NB4 (cell line): ENCODE measurements at regions not wholly inside any gene's neighbourhood (a gene's known extent, or its start where the extent isn't known, plus 50 kb on each side); places are given as distances from the start of the nearest gene placed in this dataset.

Experiments used
- POLR2A ChIP-seq: IDR thresholded peaks from 2 replicates; pipeline ENCODE4 v1.6.1; 2011; ENCODE audit warnings: mild to moderate bottlenecking; ENCODE audit not compliant: insufficient read length; ENCODE audit errors: extremely low read depth
- TF ChIP-seq, protein P1 (sequence below): IDR thresholded peaks from 2 replicates; pipeline ENCODE4 v1.6.1; 2011; ENCODE audit warnings: low read depth, low read length
- TF ChIP-seq, protein P2 (sequence below): IDR thresholded peaks from one replicate; pipeline ENCODE4 v1.5.1; 2012; ENCODE audit warnings: low read depth, low read length

DNA sequence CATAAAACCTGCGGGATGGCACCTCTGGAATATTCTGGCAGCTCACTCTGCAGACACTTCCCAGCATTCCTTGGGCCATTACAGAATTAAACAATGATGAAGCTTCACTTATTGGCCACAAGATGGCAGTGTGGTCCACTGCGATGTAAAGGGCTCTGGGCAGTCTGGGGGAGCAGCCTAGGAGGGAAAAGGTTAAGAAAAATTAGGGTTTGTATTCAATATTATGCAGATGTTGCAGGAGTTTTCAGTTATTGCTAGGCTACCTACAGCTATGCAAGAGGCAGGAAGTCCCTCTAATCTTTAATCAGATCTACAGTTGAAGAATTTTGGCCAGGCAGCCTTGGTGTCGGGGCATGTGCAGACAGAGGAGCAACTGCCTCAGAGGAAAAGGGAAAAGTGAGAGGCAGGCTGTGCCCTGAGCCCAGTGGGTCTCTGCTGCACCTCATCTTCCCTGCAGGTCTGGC lies 233.2 kb upstream of the PRSS1 start:
- TF ChIP-seq, protein P1, sequence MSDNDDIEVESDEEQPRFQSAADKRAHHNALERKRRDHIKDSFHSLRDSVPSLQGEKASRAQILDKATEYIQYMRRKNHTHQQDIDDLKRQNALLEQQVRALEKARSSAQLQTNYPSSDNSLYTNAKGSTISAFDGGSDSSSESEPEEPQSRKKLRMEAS, result 0 out of 2 replicates have a peak, but pooled peaks have one; percentile 14
- no peak for TF ChIP-seq POLR2A
- TF ChIP-seq, protein P2, sequence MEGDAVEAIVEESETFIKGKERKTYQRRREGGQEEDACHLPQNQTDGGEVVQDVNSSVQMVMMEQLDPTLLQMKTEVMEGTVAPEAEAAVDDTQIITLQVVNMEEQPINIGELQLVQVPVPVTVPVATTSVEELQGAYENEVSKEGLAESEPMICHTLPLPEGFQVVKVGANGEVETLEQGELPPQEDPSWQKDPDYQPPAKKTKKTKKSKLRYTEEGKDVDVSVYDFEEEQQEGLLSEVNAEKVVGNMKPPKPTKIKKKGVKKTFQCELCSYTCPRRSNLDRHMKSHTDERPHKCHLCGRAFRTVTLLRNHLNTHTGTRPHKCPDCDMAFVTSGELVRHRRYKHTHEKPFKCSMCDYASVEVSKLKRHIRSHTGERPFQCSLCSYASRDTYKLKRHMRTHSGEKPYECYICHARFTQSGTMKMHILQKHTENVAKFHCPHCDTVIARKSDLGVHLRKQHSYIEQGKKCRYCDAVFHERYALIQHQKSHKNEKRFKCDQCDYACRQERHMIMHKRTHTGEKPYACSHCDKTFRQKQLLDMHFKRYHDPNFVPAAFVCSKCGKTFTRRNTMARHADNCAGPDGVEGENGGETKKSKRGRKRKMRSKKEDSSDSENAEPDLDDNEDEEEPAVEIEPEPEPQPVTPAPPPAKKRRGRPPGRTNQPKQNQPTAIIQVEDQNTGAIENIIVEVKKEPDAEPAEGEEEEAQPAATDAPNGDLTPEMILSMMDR, result peak; percentile 88
